ENCODE measurements at regions not wholly inside any gene's neighbourhood (a gene's known extent, or its start where the extent isn't known, plus 50 kb on each side); places are given as distances from the start of the nearest gene placed in this dataset.

- TF ChIP-seq POLR2A (IDR thresholded peaks at IDR 0.05) (no peak), CTCF (IDR thresholded peaks at IDR 0.05) (no peak), EP300 (IDR thresholded peaks at IDR 0.05) (no peak)
- DNase-seq, result no peak
These were observed 225.3 kb upstream of the KCNMB2 start for GRCh38 chr3:178310949-178311348.

GRCh38 chr3:178313716-178314115 lies 222.5 kb upstream of the KCNMB2 start:
- H3K9me3 ChIP-seq, result no peaks in the 10 kb centered on the region

More at GRCh38 chr3:178310949-178311348, 225.3 kb upstream of the KCNMB2 start:
- Histone ChIP-seq H3K27me3 (no peaks in the 10 kb centered on the region), H3K4me3 (no peak overlapping the region), H3K27ac (no peak overlapping the region), H3K36me3 (no peaks in the 10 kb centered on the region), H3K4me1 (ENCODE audit: insufficient read depth) (no peaks in the 10 kb centered on the region), H3K9me3 (no peaks in the 10 kb centered on the region)
- intact Hi-C loops (cut with DNase I), result no loop called here

GRCh38 chr3:178318340-178318739 lies 217.9 kb upstream of the KCNMB2 start:
- no peak for DNase-seq
- intact Hi-C loops (cut with DNase I), result no loop called here
- Histone ChIP-seq H3K36me3 (no peaks in the 10 kb centered on the region), H3K27me3 (no peaks in the 10 kb centered on the region), H3K27ac (no peak overlapping the region), H3K9me3 (no peaks in the 10 kb centered on the region), H3K4me3 (no peak overlapping the region), H3K4me1 (ENCODE audit: insufficient read depth) (peaks cover 7% of the 10 kb centered on the region)
- TF ChIP-seq POLR2A (IDR thresholded peaks at IDR 0.05) (no peak), EP300 (IDR thresholded peaks at IDR 0.05) (no peak)
- WGBS, 3 donors, result 93 to 95% (median 93%) methylated on average over 4 of the region's 4 CpGs

More at GRCh38 chr3:178313716-178314115, 222.5 kb upstream of the KCNMB2 start:
- intact Hi-C loops (cut with DNase I), result no loop called here
- WGBS, 3 donors, result 96 to 99% (median 98%) methylated on average over 1 of the region's 1 CpG
- no peaks in the 10 kb centered on the region for H3K27me3 ChIP-seq
- no peak for TF ChIP-seq CTCF (IDR thresholded peaks at IDR 0.05)
- TF ChIP-seq EP300 (IDR thresholded peaks at IDR 0.05), result no peak
- TF ChIP-seq POLR2A (IDR thresholded peaks at IDR 0.05), result no peak
- no peak overlapping the region for H3K4me3 ChIP-seq
- H3K36me3 ChIP-seq, result no peaks in the 10 kb centered on the region
- no peak for DNase-seq
- H3K27ac ChIP-seq, result no peak overlapping the region
- H3K4me1 ChIP-seq (ENCODE audit: insufficient read depth), result no peaks in the 10 kb centered on the region

- no peaks in the 10 kb centered on the region for H3K27me3 ChIP-seq
- 73 to 94% (median 78%) methylated on average over 5 of the region's 5 CpGs for whole genome bisulfite sequencing, 3 donors
- peaks cover 7% of the 10 kb centered on the region for H3K4me1 ChIP-seq (ENCODE audit: insufficient read depth)
- H3K27ac ChIP-seq, result no peak overlapping the region
- TF ChIP-seq CTCF (IDR thresholded peaks at IDR 0.05) (no peak), EP300 (IDR thresholded peaks at IDR 0.05) (no peak), POLR2A (IDR thresholded peaks at IDR 0.05) (no peak)
- no peak overlapping the region for H3K4me3 ChIP-seq
- no peak for DNase-seq
- H3K36me3 ChIP-seq, result no peaks in the 10 kb centered on the region
- intact Hi-C loops (cut with DNase I), result no loop called here
- H3K9me3 ChIP-seq, result no peaks in the 10 kb centered on the region
These were observed 217.1 kb upstream of the KCNMB2 start for GRCh38 chr3:178318941-178319816.

Measured in ovary (tissue), 7 donors.